ENCODE measurements at regions not wholly inside any gene's neighbourhood (a gene's known extent, or its start where the extent isn't known, plus 50 kb on each side); places are given as distances from the start of the nearest gene placed in this dataset.
"Not testable (repeated sequence)": the region's sequence is repeated elsewhere in the genome, so short reads cannot be mapped to it uniquely, and the experiment has no call there.

GRCh38 chr2:13515254-13515653 is 798.5 kb downstream of the TRIB2 start:
- in situ Hi-C loops (cut with MboI; ENCODE audit: low sequenced_read_pairs in 4 of 4): no loop called here
- Histone ChIP-seq H3K4me3 (no peak overlapping the region), H3K27ac (no peak overlapping the region), H3K27me3 (no peaks in the 10 kb centered on the region), H3K4me1 (no peaks in the 10 kb centered on the region), H3K9me3 (no peaks in the 10 kb centered on the region), H3K36me3 (no peaks in the 10 kb centered on the region)
- no peak for DNase-seq
- ATAC-seq: no peak
- no peak for TF ChIP-seq CTCF (IDR thresholded peaks at IDR 0.05 in 4 of 5, conservative IDR thresholded peaks at IDR 0.05 in 1 of 5)
- TF ChIP-seq POLR2A (IDR thresholded peaks at IDR 0.05): no peak
- intact Hi-C loops (cut with DNase I; ENCODE audit: low total_unique reads): no loop called here

- TF ChIP-seq POLR2A (IDR thresholded peaks at IDR 0.05) (no peak), CTCF (IDR thresholded peaks at IDR 0.05 in 4 of 5, conservative IDR thresholded peaks at IDR 0.05 in 1 of 5) (no peak)
- intact Hi-C loops (cut with DNase I; ENCODE audit: low total_unique reads): no loop called here
These were observed 805.4 kb downstream of the TRIB2 start for GRCh38 chr2:13522096-13522495.

GRCh38 chr2:13522917-13523821 is 806.4 kb downstream of the TRIB2 start:
- no peak overlapping the region for H3K4me3 ChIP-seq
- ATAC-seq (peak; percentile 99 to 100), DNase-seq (peak; percentile 7 to 50)
- no peaks in the 10 kb centered on the region for H3K27me3 ChIP-seq
- no peaks in the 10 kb centered on the region for H3K36me3 ChIP-seq
- H3K9me3 ChIP-seq: no peaks in the 10 kb centered on the region
- H3K4me1 ChIP-seq: peaks cover 0 to 5% of the 10 kb centered on the region in 2 donors
- peak overlapping the region in 1 of 4 donors; percentile 55 for H3K27ac ChIP-seq
- in situ Hi-C loops (cut with MboI; ENCODE audit: low sequenced_read_pairs in 4 of 4) (no loop called here), intact Hi-C loops (cut with DNase I; ENCODE audit: low total_unique reads) (no loop called here)
- TF ChIP-seq CTCF (IDR thresholded peaks at IDR 0.05 in 4 of 5, conservative IDR thresholded peaks at IDR 0.05 in 1 of 5) (no peak), POLR2A (IDR thresholded peaks at IDR 0.05) (no peak)

More at GRCh38 chr2:13522096-13522495, 805.4 kb downstream of the TRIB2 start:
- DNase-seq (no peak), ATAC-seq (no peak)
- in situ Hi-C loops (cut with MboI; ENCODE audit: low sequenced_read_pairs in 4 of 4): no loop called here
- no peaks in the 10 kb centered on the region for H3K9me3 ChIP-seq
- no peak overlapping the region for H3K27ac ChIP-seq
- H3K36me3 ChIP-seq: no peaks in the 10 kb centered on the region
- H3K4me3 ChIP-seq: no peak overlapping the region
- peaks cover 0 to 5% of the 10 kb centered on the region in 2 donors for H3K4me1 ChIP-seq
- no peaks in the 10 kb centered on the region for H3K27me3 ChIP-seq

- Histone ChIP-seq H3K4me3 (no peak overlapping the region), H3K36me3 (no peaks in the 10 kb centered on the region), H3K27me3 (no peaks in the 10 kb centered on the region), H3K27ac (no peak overlapping the region), H3K4me1 (peaks cover 0 to 5% of the 10 kb centered on the region in 2 donors), H3K9me3 (no peaks in the 10 kb centered on the region)
- DNase-seq (no peak), ATAC-seq (no peak)
- TF ChIP-seq POLR2A (IDR thresholded peaks at IDR 0.05): no peak
- no peak for TF ChIP-seq CTCF (IDR thresholded peaks at IDR 0.05 in 4 of 5, conservative IDR thresholded peaks at IDR 0.05 in 1 of 5)
- intact Hi-C loops (cut with DNase I; ENCODE audit: low total_unique reads) (no loop called here), in situ Hi-C loops (cut with MboI; ENCODE audit: low sequenced_read_pairs in 4 of 4) (no loop called here)
These were observed 807.8 kb downstream of the TRIB2 start for GRCh38 chr2:13524492-13524891.

GRCh38 chr2:13531735-13532410 is 815.1 kb downstream of the TRIB2 start:
- H3K27ac ChIP-seq; ATAC-seq; intact Hi-C loops (cut with DNase I; ENCODE audit: low total_unique reads); H3K4me3 ChIP-seq; DNase-seq; H3K4me1 ChIP-seq; H3K27me3 ChIP-seq; H3K9me3 ChIP-seq; in situ Hi-C loops (cut with MboI; ENCODE audit: low sequenced_read_pairs in 4 of 4); H3K36me3 ChIP-seq: not testable (repeated sequence)

- H3K36me3 ChIP-seq; H3K27ac ChIP-seq; H3K27me3 ChIP-seq; ATAC-seq; DNase-seq; H3K4me1 ChIP-seq; intact Hi-C loops (cut with DNase I; ENCODE audit: low total_unique reads); H3K9me3 ChIP-seq; in situ Hi-C loops (cut with MboI; ENCODE audit: low sequenced_read_pairs in 4 of 4); H3K4me3 ChIP-seq: not testable (repeated sequence)
These were observed 816.2 kb downstream of the TRIB2 start for GRCh38 chr2:13532781-13533523.

Data from gastrocnemius medialis (tissue), 4 donors.